GM12878 (cell line): ENCODE measurements at regions not wholly inside any gene's neighbourhood (a gene's known extent, or its start where the extent isn't known, plus 50 kb on each side); places are given as distances from the start of the nearest gene placed in this dataset.

ENCODE experiments used
- BCL11A ChIP-seq: IDR thresholded peaks from 2 replicates; pipeline ENCODE4 v1.6.1; 2011; ENCODE audit warnings: low read depth, low read length
- BMI1 ChIP-seq: fragments of 450-650 bp; IDR thresholded peaks from 2 replicates; pipeline ENCODE4 v1.6.1; 2016; ENCODE audit warnings: mild to moderate bottlenecking, moderate library complexity, borderline replicate concordance
- CHD1 ChIP-seq: IDR thresholded peaks from 2 replicates; pipeline ENCODE4 v1.6.1; 2012; ENCODE audit warnings: low read depth, low read length, improper control_type of control experiment
- CREB1 ChIP-seq: IDR thresholded peaks from 2 replicates; pipeline ENCODE4 v1.6.1; 2012; ENCODE audit warnings: low read depth, mild to moderate bottlenecking, inconsistent platforms
- ETV6 ChIP-seq, 2 experiments: fragments of 450-650 bp in 1 of 2; IDR thresholded peaks in 1 of 2; conservative IDR thresholded peaks in 1 of 2; 2 replicates each; pipeline ENCODE4 v1.6.1; 2014; ENCODE audit warnings: antibody characterized with exemption in 1 of 2, borderline replicate concordance in 1 of 2, low read depth in 1 of 2, mild to moderate bottlenecking in 1 of 2, moderate library complexity in 1 of 2
- GABPA ChIP-seq: IDR thresholded peaks from 2 replicates; pipeline ENCODE4 v1.6.1; 2014; ENCODE audit warnings: antibody characterized with exemption, low read depth, mild to moderate bottlenecking, inconsistent platforms
- HCFC1 ChIP-seq: fragments of 150-350 bp; IDR thresholded peaks from 2 replicates; pipeline ENCODE4 v1.6.1; 2014; ENCODE audit warnings: low read length
- IKZF1 ChIP-seq: fragments of 450-650 bp; conservative IDR thresholded peaks from 2 replicates; pipeline ENCODE4 v1.6.1; 2017; ENCODE audit warnings: antibody characterized with exemption, mild to moderate bottlenecking
- IRF3 ChIP-seq: fragments of 450-650 bp; IDR thresholded peaks from 2 replicates; pipeline ENCODE4 v1.6.1; 2014; ENCODE audit warnings: mild to moderate bottlenecking
- RELA ChIP-seq: fragments of 450-650 bp; IDR thresholded peaks from 2 replicates; pipeline ENCODE4 v1.8.0; 2014; ENCODE audit warnings: borderline replicate concordance; ENCODE audit not compliant: partially characterized antibody
- REST ChIP-seq: IDR thresholded peaks from 2 replicates; pipeline ENCODE4 v1.6.1; 2012; ENCODE audit warnings: mild to moderate bottlenecking, low read depth, low read length
- SKIL ChIP-seq: fragments of 450-650 bp; IDR thresholded peaks from 2 replicates; pipeline ENCODE4 v1.6.1; 2017; ENCODE audit warnings: mild to moderate bottlenecking, low read depth, inconsistent platforms; ENCODE audit not compliant: poor library complexity, severe bottlenecking
- ZBTB4 ChIP-seq: fragments of 450-650 bp; formaldehyde crosslinking; IDR thresholded peaks from 2 replicates; pipeline ENCODE4 v1.4.0; 2022; ENCODE audit warnings: mild to moderate bottlenecking, moderate library complexity

- TF ChIP-seq ETV6 (conservative IDR thresholded peaks at IDR 0.05 in 1 of 2, IDR thresholded peaks at IDR 0.05 in 1 of 2; ENCODE audit: borderline replicate concordance in 1 of 2, low read depth in 1 of 2) = no peak
- TF ChIP-seq HCFC1 = no peak
- TF ChIP-seq BCL11A = no peak
- TF ChIP-seq REST = no peak
- TF ChIP-seq IKZF1 = no peak
- TF ChIP-seq CHD1 = no peak
- TF ChIP-seq ZBTB4 (CRISPR knock-in tag) = no peak
- TF ChIP-seq RELA = no peak
- TF ChIP-seq BMI1 = no peak
- no peak for TF ChIP-seq IRF3
- TF ChIP-seq CREB1 = no peak
- no peak for TF ChIP-seq GABPA
- no peak for TF ChIP-seq SKIL
Measured at GRCh38 chr14:101207041-101207440, 303.5 kb upstream of the RTL1 start (continued).
